ENCODE measurements at regions not wholly inside any gene's neighbourhood (a gene's known extent, or its start where the extent isn't known, plus 50 kb on each side); places are given as distances from the start of the nearest gene placed in this dataset.

- no peak overlapping the region for H3K4me3 ChIP-seq (ENCODE audit: low read depth, low read length)
- TF ChIP-seq CTCF (IDR thresholded peaks at IDR 0.05; ENCODE audit: low read depth, low read length): no peak
Measured at GRCh38 chr15:68871507-68871906, 50.8 kb upstream of the ANP32A start.

DNA sequence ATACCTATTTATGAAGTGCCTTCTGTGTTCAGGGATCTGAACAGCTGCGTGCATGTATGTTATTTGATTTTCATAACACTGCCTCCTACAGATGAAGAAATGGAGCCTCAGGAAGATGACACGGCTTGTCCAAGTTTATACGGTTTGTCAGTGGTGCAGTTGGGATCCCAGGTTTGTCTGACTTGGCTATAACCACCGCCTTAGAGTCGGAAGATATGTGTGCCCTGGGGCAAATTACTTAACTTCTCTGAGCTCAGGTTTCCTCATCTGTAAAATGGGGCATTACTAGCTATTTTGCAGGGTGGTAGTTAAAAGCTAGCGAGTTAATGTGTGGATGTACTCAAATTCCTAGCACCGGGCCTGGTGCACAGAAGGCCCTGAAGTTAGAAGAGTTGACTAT lies 54.1 kb upstream of the ANP32A start:
- no peak overlapping the region for H3K4me3 ChIP-seq (ENCODE audit: low read depth, low read length)
- no peak for TF ChIP-seq CTCF (IDR thresholded peaks at IDR 0.05; ENCODE audit: low read depth, low read length)

DNA sequence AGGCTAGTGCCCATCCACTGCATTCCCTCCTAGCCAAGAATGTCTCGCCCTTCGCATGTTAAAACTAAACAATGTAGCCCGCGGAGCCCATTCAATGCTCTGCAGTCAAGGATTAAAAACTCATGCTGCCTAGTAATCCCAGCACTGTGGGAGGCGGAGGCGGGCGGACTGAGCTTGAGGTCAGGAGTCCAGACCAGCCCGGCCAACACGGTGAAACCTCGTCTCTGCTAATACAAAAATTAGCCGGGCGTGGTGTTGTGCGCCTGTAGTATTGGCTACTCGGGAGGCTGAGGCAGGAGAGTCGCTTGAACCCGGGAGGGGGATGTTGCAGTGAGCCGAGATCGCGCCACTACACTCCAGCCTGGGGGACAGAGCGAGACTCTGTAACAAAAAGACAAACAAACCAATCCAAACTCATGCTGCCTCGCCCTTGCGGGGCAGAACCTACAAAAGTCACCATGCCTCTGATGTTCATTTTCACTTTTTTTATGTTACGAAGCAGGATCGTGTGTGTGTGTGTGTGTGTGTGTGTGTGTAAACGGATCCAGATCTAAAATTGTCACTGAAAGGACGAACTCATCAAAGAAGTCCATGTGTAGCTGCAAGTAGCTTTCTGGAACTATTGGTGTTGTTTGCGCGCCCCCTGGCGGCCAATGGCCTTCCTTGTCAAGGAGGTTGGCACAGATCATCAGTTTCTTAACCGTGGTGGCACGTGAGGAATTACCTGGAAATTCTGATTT lies 54.8 kb upstream of the SPESP1 start:
- H3K4me3 ChIP-seq (ENCODE audit: low read depth, low read length): peak overlapping the region; percentile 50
- peak; percentile 77 for TF ChIP-seq CTCF (IDR thresholded peaks at IDR 0.05; ENCODE audit: low read depth, low read length)

- TF ChIP-seq CTCF (IDR thresholded peaks at IDR 0.05; ENCODE audit: low read depth, low read length): no peak
- no peak overlapping the region for H3K4me3 ChIP-seq (ENCODE audit: low read depth, low read length)
Measured at GRCh38 chr15:68877626-68878025, 52.7 kb upstream of the SPESP1 start.

- no peak overlapping the region for H3K4me3 ChIP-seq (ENCODE audit: low read depth, low read length)
- TF ChIP-seq CTCF (IDR thresholded peaks at IDR 0.05; ENCODE audit: low read depth, low read length): no peak
Measured at GRCh38 chr15:68880382-68880781, 49.9 kb upstream of the SPESP1 start.
